CD14-positive monocyte (primary cell): ENCODE measurements at regions not wholly inside any gene's neighbourhood (a gene's known extent, or its start where the extent isn't known, plus 50 kb on each side); places are given as distances from the start of the nearest gene placed in this dataset.
A peak's percentile ranks its signal among the peaks of the same experiment; 100 is the strongest.

Experiments
- DNase-seq, 3 donors: peaks; one replicate each; pipeline ENCODE4 v3.0.0-alpha.2; 2011 to 2022
- H2AFZ ChIP-seq: 2 replicates; pipeline ENCODE4 v1.6.0; 2012; ENCODE audit warnings: mild to moderate bottlenecking, low read depth, low read length, inconsistent platforms; ENCODE audit not compliant: insufficient read depth, poor library complexity, severe bottlenecking
- H3K27ac ChIP-seq, 2 donors: 1 replicate in 1 of 2; 2 replicates in 1 of 2; pipeline ENCODE4 v1.5.1; 2012 to 2013; ENCODE audit warnings: low read length in 2 of 2, control low read depth in 1 of 2, inconsistent platforms in 1 of 2, low read depth in 1 of 2, mild to moderate bottlenecking in 1 of 2
- H3K27me3 ChIP-seq, 2 donors: one replicate each; pipeline versions ENCODE4 v1.6.0 to v1.6.1; 2011 to 2013; ENCODE audit warnings: low read length in 2 of 2; ENCODE audit not compliant: control insufficient read depth in 2 of 2, insufficient read depth in 2 of 2
- H3K36me3 ChIP-seq, 2 donors: replicated peaks in 1 of 2; 1 replicate in 1 of 2; 2 replicates in 1 of 2; pipeline versions ENCODE4 v1.5.1 to v1.6.1; 2012 to 2013; ENCODE audit warnings: low read length in 2 of 2, control low read depth in 1 of 2, inconsistent platforms in 1 of 2, mild to moderate bottlenecking in 1 of 2; ENCODE audit not compliant: insufficient read depth in 2 of 2, control insufficient read depth in 1 of 2
- H3K4me1 ChIP-seq, 2 donors: 1 replicate in 1 of 2; 2 replicates in 1 of 2; pipeline versions ENCODE4 v1.5.1 to v1.6.1; 2012 to 2013; ENCODE audit warnings: low read length in 2 of 2, control low read depth in 1 of 2, inconsistent platforms in 1 of 2, mild to moderate bottlenecking in 1 of 2, moderate library complexity in 1 of 2; ENCODE audit not compliant: insufficient read depth in 2 of 2, control insufficient read depth in 1 of 2
- H3K4me2 ChIP-seq: replicated peaks from 2 replicates; pipeline ENCODE3; 2012; ENCODE audit warnings: low read length, moderate library complexity, mild to moderate bottlenecking; ENCODE audit not compliant: poor library complexity, severe bottlenecking; ENCODE audit errors: extremely low read depth
- H3K4me3 ChIP-seq, 3 experiments: fragments of 200-600 bp in 1 of 3; sonication (generic) in 1 of 3; replicated peaks in 1 of 3; 1 replicate in 2 of 3; 2 replicates in 1 of 3; pipeline ENCODE4 v1.5.1; 2011 to 2013; ENCODE audit warnings: low read length in 3 of 3, mild to moderate bottlenecking in 3 of 3, control low read depth in 2 of 3, low read depth in 2 of 3, inconsistent platforms in 1 of 3, moderate library complexity in 1 of 3
- H3K79me2 ChIP-seq: 2 replicates; pipeline ENCODE4 v1.6.0; 2012; ENCODE audit warnings: mild to moderate bottlenecking, control low read depth, inconsistent platforms, low read length, moderate library complexity; ENCODE audit not compliant: insufficient read depth
- H3K9ac ChIP-seq: 2 replicates; pipeline ENCODE4 v1.6.0; 2017; ENCODE audit warnings: low read length, mild to moderate bottlenecking; ENCODE audit not compliant: insufficient read depth, poor library complexity, severe bottlenecking
- H3K9me3 ChIP-seq, 2 donors: replicated peaks in 1 of 2; 1 replicate in 1 of 2; 2 replicates in 1 of 2; pipeline versions ENCODE4 v1.5.1 to v1.6.1; 2012 to 2013; ENCODE audit warnings: low read length in 2 of 2, control low read depth in 1 of 2; ENCODE audit not compliant: control insufficient read depth in 1 of 2, insufficient read depth in 1 of 2
- H4K20me1 ChIP-seq: 2 replicates; pipeline ENCODE4 v1.6.0; 2012; ENCODE audit warnings: mild to moderate bottlenecking, low read length, control low read depth, moderate library complexity; ENCODE audit not compliant: insufficient read depth
- H3K27ac Mint-ChIP-seq, 7 donors: one replicate each; pipeline ENCODE4 v1.8.0; 2020; ENCODE audit warnings: mild to moderate bottlenecking in 7 of 7, mixed read lengths in 7 of 7, moderate library complexity in 6 of 7, inconsistent platforms in 2 of 7
- H3K27me3 Mint-ChIP-seq, 3 donors: one replicate each; pipeline ENCODE4 v1.8.0; 2021 to 2022; ENCODE audit warnings: low read depth in 3 of 3, mild to moderate bottlenecking in 3 of 3, mixed read lengths in 3 of 3, moderate library complexity in 3 of 3, inconsistent platforms in 1 of 3
- H3K36me3 Mint-ChIP-seq, 2 donors: one replicate each; pipeline ENCODE4 v1.8.0; 2020; ENCODE audit warnings: mixed read lengths in 2 of 2, inconsistent platforms in 1 of 2, mild to moderate bottlenecking in 1 of 2
- H3K4me1 Mint-ChIP-seq: one replicate; pipeline ENCODE4 v1.8.0; 2020; ENCODE audit warnings: mild to moderate bottlenecking, mixed read lengths
- H3K4me3 Mint-ChIP-seq, 2 donors: one replicate each; pipeline ENCODE4 v1.8.0; 2020; ENCODE audit warnings: mild to moderate bottlenecking in 2 of 2, mixed read lengths in 2 of 2, moderate library complexity in 1 of 2
- H3K9me3 Mint-ChIP-seq, 7 donors: one replicate each; pipeline ENCODE4 v1.8.0; 2020 to 2022; ENCODE audit warnings: mixed read lengths in 7 of 7, mild to moderate bottlenecking in 6 of 7, moderate library complexity in 6 of 7, inconsistent platforms in 2 of 7
- CTCF ChIP-seq: fragments of 200-600 bp; IDR thresholded peaks from one replicate; pipeline ENCODE4 v1.8.0; 2022; ENCODE audit warnings: antibody characterized with exemption, mild to moderate bottlenecking
- WGBS: methylation state at CpG from one replicate; pipeline ENCODE4 v1.1.5; 2013; ENCODE audit warnings: missing lambda C conversion rate; ENCODE audit not compliant: insufficient coverage; 5-methylcytosine and 5-hydroxymethylcytosine counted together
- intact Hi-C, 2 donors: fragments of 100-400 bp; cut with micrococcal nuclease; formaldehyde crosslinking; loops; one replicate each; pipeline versions ENCODE4 v1.15.0 to v1.15.1; 2023

- Mint-ChIP-seq H3K27me3 (peaks cover 3 to 8% (median 3%) of the 10 kb centered on the region in 3 donors), H3K4me3 (no peak overlapping the region), H3K9me3 (no peaks in the 10 kb centered on the region), H3K4me1 (no peaks in the 10 kb centered on the region), H3K27ac (no peak overlapping the region), H3K36me3 (no peaks in the 10 kb centered on the region)
- H3K9ac ChIP-seq = no peak overlapping the region
- no CpG with 5 or more reads among the region's 5 CpGs for WGBS
- intact Hi-C loops = no loop called here
- no peaks in the 10 kb centered on the region for H3K27me3 ChIP-seq
- no peak overlapping the region for H3K4me3 ChIP-seq
- H3K4me2 ChIP-seq = no peak overlapping the region
- H3K27ac ChIP-seq = no peak overlapping the region
- H3K79me2 ChIP-seq = no peaks in the 10 kb centered on the region
- DNase-seq = peak in 2 of 3 donors; percentile 14 to 22
- no peaks in the 10 kb centered on the region for H3K9me3 ChIP-seq
- TF ChIP-seq CTCF = peak; percentile 81
- no peaks in the 10 kb centered on the region for H4K20me1 ChIP-seq
- no peaks in the 10 kb centered on the region for H3K36me3 ChIP-seq
- H3K4me1 ChIP-seq = no peaks in the 10 kb centered on the region
- H2AFZ ChIP-seq = no peak overlapping the region
These were observed 60.6 kb upstream of the KCNA1 start for GRCh38 chr12:4849115-4849541.

- Histone ChIP-seq H3K4me2 (no peak overlapping the region), H3K27me3 (no peaks in the 10 kb centered on the region), H3K36me3 (no peaks in the 10 kb centered on the region), H3K79me2 (no peaks in the 10 kb centered on the region), H3K9ac (no peak overlapping the region), H3K9me3 (no peaks in the 10 kb centered on the region), H4K20me1 (no peaks in the 10 kb centered on the region), H3K4me1 (no peaks in the 10 kb centered on the region), H2AFZ (no peak overlapping the region), H3K27ac (no peak overlapping the region), H3K4me3 (no peak overlapping the region)
- WGBS = 80% methylated on average over 15 of the region's 18 CpGs
- intact Hi-C loops = loop anchor here in 1 of 2 donors (10.0 kb wide), 1 partner anchor 235 kb away; no protein-coding TSS in a partner anchor
- DNase-seq = no peak
- Mint-ChIP-seq H3K4me1 (no peaks in the 10 kb centered on the region), H3K36me3 (no peaks in the 10 kb centered on the region), H3K4me3 (no peak overlapping the region), H3K27me3 (peaks cover 0 to 5% (median 5%) of the 10 kb centered on the region in 3 donors), H3K9me3 (no peaks in the 10 kb centered on the region), H3K27ac (no peak overlapping the region)
- no peak for TF ChIP-seq CTCF
These were observed 59.8 kb upstream of the KCNA1 start for GRCh38 chr12:4849795-4850345.
